OCI-LY1 (cell line): ENCODE measurements at regions not wholly inside any gene's neighbourhood (a gene's known extent, or its start where the extent isn't known, plus 50 kb on each side); places are given as distances from the start of the nearest gene placed in this dataset.

Experiments used
- H2AFZ ChIP-seq: fragments of 200-600 bp; sonication (generic), shearing (Covaris generic); 2 replicates; pipeline ENCODE4 v1.6.0; 2014; ENCODE audit warnings: antibody characterized with exemption, mild to moderate bottlenecking, low read length
- H3F3A ChIP-seq: fragments of 200-600 bp; sonication (generic), shearing (Covaris generic); 2 replicates; pipeline ENCODE4 v1.6.0; 2014; ENCODE audit warnings: mild to moderate bottlenecking, antibody characterized with exemption, low read length, moderate library complexity; ENCODE audit not compliant: insufficient read depth
- H3K27ac ChIP-seq: fragments of 200-600 bp; sonication (generic); 2 replicates; pipeline ENCODE4 v1.5.1; 2014; ENCODE audit warnings: low read length, mixed run types, mild to moderate bottlenecking, low read depth; ENCODE audit not compliant: poor library complexity, severe bottlenecking
- H3K27me3 ChIP-seq: fragments of 200-600 bp; sonication (generic); 2 replicates; pipeline ENCODE4 v1.6.0; 2014; ENCODE audit warnings: antibody characterized with exemption, mild to moderate bottlenecking, low read length, moderate library complexity; ENCODE audit not compliant: insufficient read depth
- H3K36me3 ChIP-seq: fragments of 200-600 bp; sonication (generic); 2 replicates; pipeline ENCODE4 v1.6.1; 2014; ENCODE audit warnings: mild to moderate bottlenecking, antibody characterized with exemption, low read length, moderate library complexity, mixed read lengths; ENCODE audit not compliant: insufficient read depth
- H3K4me1 ChIP-seq: fragments of 200-600 bp; sonication (generic); 2 replicates; pipeline ENCODE4 v1.5.1; 2014; ENCODE audit warnings: mild to moderate bottlenecking, low read length, moderate library complexity; ENCODE audit not compliant: insufficient read depth, severe bottlenecking
- H3K4me2 ChIP-seq: fragments of 200-600 bp; sonication (generic), shearing (Covaris generic); 2 replicates; pipeline ENCODE4 v1.6.1; 2014; ENCODE audit warnings: low read length
- H3K4me3 ChIP-seq: fragments of 200-600 bp; sonication (generic); 2 replicates; pipeline ENCODE4 v1.5.1; 2014; ENCODE audit warnings: low read length, low read depth, mild to moderate bottlenecking, mixed read lengths; ENCODE audit not compliant: poor library complexity, severe bottlenecking
- H3K79me2 ChIP-seq: fragments of 200-600 bp; shearing (Covaris generic); 2 replicates; pipeline ENCODE4 v1.6.1; 2016; ENCODE audit warnings: mixed run types, low read length, mixed read lengths; ENCODE audit not compliant: insufficient read depth
- H3K9ac ChIP-seq: fragments of 200-600 bp; sonication (generic), shearing (Covaris generic); 2 replicates; pipeline ENCODE4 v1.6.1; 2014; ENCODE audit warnings: mild to moderate bottlenecking, low read length, mixed read lengths
- H3K9me2 ChIP-seq: fragments of 200-600 bp; sonication (generic), shearing (Covaris generic); 2 replicates; pipeline ENCODE4 v1.6.1; 2014; ENCODE audit warnings: low read depth, mild to moderate bottlenecking, low read length, mixed read lengths
- H3K9me3 ChIP-seq: fragments of 200-600 bp; shearing (Covaris generic); 2 replicates; pipeline ENCODE4 v1.6.1; 2014; ENCODE audit warnings: low read length, mixed read lengths
- H4K20me1 ChIP-seq: fragments of 200-600 bp; sonication (generic), shearing (Covaris generic); 2 replicates; pipeline ENCODE4 v1.6.0; 2016; ENCODE audit warnings: mild to moderate bottlenecking, low read length; ENCODE audit not compliant: insufficient read depth
- EZH2 ChIP-seq: fragments of 200-600 bp; sonication (generic), shearing (Covaris generic); IDR thresholded peaks from 2 replicates; pipeline ENCODE4 v1.8.0; 2017; ENCODE audit warnings: borderline replicate concordance, mixed run types, mild to moderate bottlenecking, antibody characterized with exemption, low read length, moderate library complexity, mixed read lengths
- TF ChIP-seq, protein P1 (sequence below): fragments of 200-600 bp; sonication (generic), shearing (Covaris generic); IDR thresholded peaks from 2 replicates; pipeline ENCODE4 v1.5.1; 2017; ENCODE audit warnings: mild to moderate bottlenecking, antibody characterized with exemption, low read length, moderate library complexity, mixed read lengths

DNA sequence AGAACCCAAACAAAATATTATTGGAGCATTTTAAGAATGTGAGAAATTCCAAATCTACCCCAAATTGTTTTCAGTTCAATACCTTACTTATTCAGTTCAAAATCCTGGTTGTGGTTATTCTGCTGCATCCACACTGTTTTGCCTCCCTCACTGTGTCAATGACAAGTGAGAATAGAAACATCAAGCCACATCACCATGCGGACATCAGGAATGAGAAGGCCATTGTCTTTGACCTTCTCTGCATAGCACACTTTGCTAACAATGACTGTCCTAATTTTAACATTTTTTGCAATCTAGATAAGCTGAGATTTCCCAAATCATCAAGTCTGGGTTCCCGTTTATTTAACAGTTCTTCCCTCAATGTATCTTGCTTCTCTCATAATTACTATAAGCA is 93.7 kb downstream of the ELAPOR2 start:
- no peaks in the 10 kb centered on the region for H3K27me3 ChIP-seq
- no peaks in the 10 kb centered on the region for H4K20me1 ChIP-seq
- no peaks in the 10 kb centered on the region for H3K36me3 ChIP-seq
- no peak overlapping the region for H3K27ac ChIP-seq
- H3K4me3 ChIP-seq = no peak overlapping the region
- H3K4me2 ChIP-seq = no peak overlapping the region
- no peaks in the 10 kb centered on the region for H3K9me2 ChIP-seq
- H3K79me2 ChIP-seq = no peaks in the 10 kb centered on the region
- peaks cover 4% of the 10 kb centered on the region for H3K4me1 ChIP-seq
- no peak overlapping the region for H3K9ac ChIP-seq
- TF ChIP-seq, protein P1, sequence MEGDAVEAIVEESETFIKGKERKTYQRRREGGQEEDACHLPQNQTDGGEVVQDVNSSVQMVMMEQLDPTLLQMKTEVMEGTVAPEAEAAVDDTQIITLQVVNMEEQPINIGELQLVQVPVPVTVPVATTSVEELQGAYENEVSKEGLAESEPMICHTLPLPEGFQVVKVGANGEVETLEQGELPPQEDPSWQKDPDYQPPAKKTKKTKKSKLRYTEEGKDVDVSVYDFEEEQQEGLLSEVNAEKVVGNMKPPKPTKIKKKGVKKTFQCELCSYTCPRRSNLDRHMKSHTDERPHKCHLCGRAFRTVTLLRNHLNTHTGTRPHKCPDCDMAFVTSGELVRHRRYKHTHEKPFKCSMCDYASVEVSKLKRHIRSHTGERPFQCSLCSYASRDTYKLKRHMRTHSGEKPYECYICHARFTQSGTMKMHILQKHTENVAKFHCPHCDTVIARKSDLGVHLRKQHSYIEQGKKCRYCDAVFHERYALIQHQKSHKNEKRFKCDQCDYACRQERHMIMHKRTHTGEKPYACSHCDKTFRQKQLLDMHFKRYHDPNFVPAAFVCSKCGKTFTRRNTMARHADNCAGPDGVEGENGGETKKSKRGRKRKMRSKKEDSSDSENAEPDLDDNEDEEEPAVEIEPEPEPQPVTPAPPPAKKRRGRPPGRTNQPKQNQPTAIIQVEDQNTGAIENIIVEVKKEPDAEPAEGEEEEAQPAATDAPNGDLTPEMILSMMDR = no peak
- no peak for TF ChIP-seq EZH2
- no peak overlapping the region for H2AFZ ChIP-seq
- no peaks in the 10 kb centered on the region for H3F3A ChIP-seq
- no peaks in the 10 kb centered on the region for H3K9me3 ChIP-seq

DNA sequence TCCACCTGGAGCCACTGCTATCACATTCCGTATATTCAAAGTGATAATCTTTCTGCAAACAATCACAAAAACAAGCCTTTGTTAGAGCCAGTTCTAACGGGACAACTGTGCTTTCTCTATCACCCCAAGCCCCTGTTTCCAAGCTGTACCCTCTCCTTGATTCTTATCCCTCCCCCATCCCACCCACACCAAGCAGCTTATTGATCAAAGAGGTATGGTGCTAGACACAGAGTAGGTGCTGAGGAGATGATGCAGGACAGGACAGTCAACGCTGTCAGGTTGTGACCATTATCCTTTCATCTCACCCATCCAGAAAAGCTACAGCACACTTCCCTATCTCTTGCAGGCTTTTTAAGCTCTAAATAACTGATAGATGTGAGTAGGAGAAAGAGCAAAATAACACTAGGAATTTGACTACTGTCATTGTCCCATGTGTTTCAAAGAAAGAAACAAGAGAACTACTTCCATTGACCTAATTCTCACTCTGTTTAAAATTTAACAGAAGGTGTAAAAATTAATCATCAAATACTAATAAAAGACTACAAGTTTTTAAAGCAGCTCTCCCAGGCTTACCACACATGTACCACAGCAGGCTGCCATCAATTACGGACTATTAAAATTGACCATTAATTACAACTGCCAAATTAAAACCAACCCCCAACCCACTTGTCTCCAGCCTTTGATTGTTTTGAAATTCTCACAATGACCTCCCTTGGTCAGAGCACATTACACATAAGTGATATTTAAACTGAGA is 94.3 kb downstream of the ELAPOR2 start:
- TF ChIP-seq, protein P1 = no peak
- no peak for TF ChIP-seq EZH2
- Histone ChIP-seq H3K27ac (no peak overlapping the region), H3K4me1 (no peaks in the 10 kb centered on the region), H3F3A (no peaks in the 10 kb centered on the region), H3K9me3 (no peaks in the 10 kb centered on the region), H4K20me1 (no peaks in the 10 kb centered on the region), H3K79me2 (no peaks in the 10 kb centered on the region), H3K27me3 (no peaks in the 10 kb centered on the region), H3K36me3 (no peaks in the 10 kb centered on the region), H3K4me3 (no peak overlapping the region), H3K9me2 (no peaks in the 10 kb centered on the region), H2AFZ (no peak overlapping the region), H3K9ac (no peak overlapping the region), H3K4me2 (no peak overlapping the region)

DNA sequence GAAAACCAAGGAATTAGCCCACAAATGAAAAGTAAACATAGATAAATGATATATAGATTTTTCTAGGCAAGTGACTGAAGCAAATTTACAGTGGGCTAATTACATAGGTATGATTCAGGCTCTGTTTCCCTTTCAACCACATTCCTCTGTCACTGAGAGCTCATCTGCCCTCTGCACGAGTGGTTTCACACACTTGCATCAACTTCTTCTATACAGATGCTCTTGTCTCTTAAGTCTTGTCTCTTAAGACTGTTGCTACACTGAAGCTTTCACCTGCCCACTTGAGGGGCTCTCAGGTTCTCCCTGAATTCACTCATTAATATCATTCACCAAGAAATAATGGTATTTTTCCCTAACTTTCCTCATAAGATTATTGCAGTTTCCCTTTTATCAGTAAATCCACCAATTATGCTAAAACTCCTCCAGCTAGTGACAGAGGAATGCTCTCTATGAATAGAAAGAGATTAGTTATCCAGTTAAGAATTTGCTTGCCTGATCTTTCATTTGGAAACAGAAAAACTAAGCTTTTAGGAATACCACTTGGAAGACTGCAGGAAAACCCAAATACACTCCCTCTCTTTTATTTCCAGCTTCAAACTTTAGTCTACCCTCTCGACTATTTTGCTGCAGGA is 95.7 kb downstream of the ELAPOR2 start:
- Histone ChIP-seq H3K27me3 (no peaks in the 10 kb centered on the region), H3K27ac (no peak overlapping the region), H3K9me2 (no peaks in the 10 kb centered on the region), H3K4me2 (no peak overlapping the region), H3F3A (no peaks in the 10 kb centered on the region), H2AFZ (no peak overlapping the region), H3K9me3 (peaks cover 4% of the 10 kb centered on the region; the same call in 1 of the 2 replicates), H3K36me3 (0 out of 2 replicates have a peak, but pooled peaks cover 6% of the 10 kb centered on the region), H3K9ac (no peak overlapping the region), H3K4me1 (no peaks in the 10 kb centered on the region), H3K79me2 (no peaks in the 10 kb centered on the region), H3K4me3 (no peak overlapping the region), H4K20me1 (no peaks in the 10 kb centered on the region)
- no peak for TF ChIP-seq EZH2
- TF ChIP-seq, protein P1 = no peak
